HG03469 (cell line): ENCODE measurements at regions not wholly inside any gene's neighbourhood (a gene's known extent, or its start where the extent isn't known, plus 50 kb on each side); places are given as distances from the start of the nearest gene placed in this dataset.
A peak's percentile ranks its signal among the peaks of the same experiment; 100 is the strongest.

Experiments
- ATAC-seq: cut with Tn5 transposase; IDR thresholded peaks from one replicate; pipeline ENCODE4 v1.9.1; 2021; ENCODE audit warnings: mild to moderate bottlenecking, moderate library complexity, moderate number of reproducible peaks; ENCODE audit not compliant: unreplicated experiment

DNA sequence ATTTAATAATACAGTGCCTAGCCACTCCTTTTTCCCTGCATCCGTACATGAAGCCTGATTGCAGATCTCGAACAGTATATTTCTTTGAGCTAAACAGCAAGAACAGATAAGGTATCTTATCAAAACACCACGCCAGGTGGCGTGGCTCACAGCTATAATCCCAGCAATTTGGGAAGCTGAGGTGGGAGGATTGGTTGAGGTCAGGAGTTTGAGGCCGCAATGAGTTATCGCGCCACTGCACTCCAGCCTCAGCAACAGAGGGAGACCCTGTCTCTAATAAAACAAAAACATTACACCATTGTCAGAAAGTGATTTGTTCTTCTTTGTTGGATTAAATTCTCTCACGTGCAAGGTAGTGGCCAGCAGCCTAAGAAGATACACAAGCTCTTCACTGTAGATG, 291.2 kb upstream of the DMRT1 start:
- ATAC-seq: no peak

DNA sequence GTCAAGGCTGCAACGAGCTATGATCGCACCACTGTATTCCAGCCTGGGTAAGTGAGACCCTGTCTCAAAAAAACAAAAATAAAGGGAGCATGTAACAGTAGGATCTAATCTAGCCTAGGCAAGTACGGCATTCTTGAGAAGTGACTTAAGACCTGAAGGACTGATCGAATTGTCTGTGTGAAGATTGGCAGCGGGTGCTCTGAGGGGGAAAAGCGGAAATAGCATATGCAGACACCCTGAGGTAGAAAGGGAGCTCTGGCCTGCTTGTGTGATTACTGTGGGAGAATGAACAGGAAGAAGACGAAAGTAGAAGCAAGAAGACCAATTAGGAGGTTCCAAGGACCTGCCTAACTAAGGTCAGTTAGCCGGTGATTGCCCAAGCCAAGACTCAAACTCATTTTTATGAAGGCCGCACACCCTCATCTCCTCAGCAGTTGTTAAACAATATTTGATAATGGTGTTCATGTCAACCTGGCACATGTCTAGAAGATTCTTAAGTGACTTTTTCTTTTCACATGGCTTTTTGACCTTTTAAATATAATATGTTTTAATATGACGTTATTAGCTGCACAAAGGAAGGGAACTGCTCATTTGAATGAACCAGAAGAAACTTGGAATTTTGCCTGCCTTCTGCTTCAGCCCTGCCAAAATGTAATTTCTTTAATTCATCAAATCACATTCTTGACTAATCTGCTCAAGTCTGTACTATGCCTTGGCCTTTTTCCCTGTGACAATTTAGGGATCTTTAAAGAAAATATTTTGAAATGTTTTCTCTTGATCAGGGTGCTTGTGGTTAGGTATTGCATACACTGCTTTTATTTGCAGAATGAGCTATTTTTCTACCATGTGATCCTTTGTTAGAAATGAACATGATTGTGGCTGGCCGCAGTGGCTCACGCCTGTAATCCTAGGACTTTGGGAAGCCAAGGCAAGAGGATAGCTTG, 289.2 kb upstream of the DMRT1 start:
- ATAC-seq: no peak

DNA sequence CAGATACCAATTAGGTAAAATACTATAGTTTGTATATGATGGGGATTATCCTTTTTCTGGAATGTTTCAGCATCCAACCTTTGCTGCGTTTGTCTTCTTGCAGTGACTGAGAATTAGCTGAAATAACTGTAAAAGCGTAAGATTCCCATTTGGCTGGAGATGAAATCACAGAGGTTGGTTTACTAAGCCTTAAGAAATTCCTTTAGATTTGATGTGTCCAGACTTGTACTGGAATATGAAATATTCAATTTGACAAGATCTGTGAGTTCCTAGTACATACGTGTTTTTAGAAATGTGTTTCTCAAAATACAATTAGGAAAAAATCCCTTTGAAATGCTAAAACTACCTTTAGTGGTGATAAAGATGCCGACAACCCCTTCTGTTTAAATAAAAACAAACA, 286.0 kb upstream of the DMRT1 start:
- ATAC-seq: no peak

GRCh38 chr9:556199-556598, 285.3 kb upstream of the DMRT1 start:
- no peak for ATAC-seq

GRCh38 chr9:556675-557074, 284.8 kb upstream of the DMRT1 start:
- no peak for ATAC-seq

- ATAC-seq: no peak
Measured at GRCh38 chr9:557601-558201, 283.8 kb upstream of the DMRT1 start.

GRCh38 chr9:561427-561826, 280.1 kb upstream of the DMRT1 start:
- ATAC-seq: no peak

DNA sequence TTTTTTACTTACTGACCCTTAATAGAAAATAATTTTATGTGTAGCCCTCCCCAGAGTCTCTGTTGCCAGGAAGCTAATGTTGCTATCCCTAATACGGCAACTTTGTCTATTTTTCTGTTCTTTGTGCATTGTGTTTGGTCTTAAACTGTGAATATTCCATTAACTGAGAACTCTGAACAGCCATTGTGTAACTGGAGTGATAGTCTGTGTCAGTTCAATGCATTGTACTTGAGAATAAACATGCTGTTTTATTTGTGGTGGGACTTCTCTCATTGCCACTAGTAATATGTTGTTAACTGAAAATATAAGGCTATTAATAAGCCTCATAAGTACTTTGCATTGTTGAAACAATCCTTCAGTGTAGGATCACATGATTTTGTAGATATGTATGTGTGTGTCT, 278.3 kb upstream of the DMRT1 start:
- ATAC-seq: no peak

- no peak for ATAC-seq
Measured at GRCh38 chr9:565528-565927, 276.0 kb upstream of the DMRT1 start.

DNA sequence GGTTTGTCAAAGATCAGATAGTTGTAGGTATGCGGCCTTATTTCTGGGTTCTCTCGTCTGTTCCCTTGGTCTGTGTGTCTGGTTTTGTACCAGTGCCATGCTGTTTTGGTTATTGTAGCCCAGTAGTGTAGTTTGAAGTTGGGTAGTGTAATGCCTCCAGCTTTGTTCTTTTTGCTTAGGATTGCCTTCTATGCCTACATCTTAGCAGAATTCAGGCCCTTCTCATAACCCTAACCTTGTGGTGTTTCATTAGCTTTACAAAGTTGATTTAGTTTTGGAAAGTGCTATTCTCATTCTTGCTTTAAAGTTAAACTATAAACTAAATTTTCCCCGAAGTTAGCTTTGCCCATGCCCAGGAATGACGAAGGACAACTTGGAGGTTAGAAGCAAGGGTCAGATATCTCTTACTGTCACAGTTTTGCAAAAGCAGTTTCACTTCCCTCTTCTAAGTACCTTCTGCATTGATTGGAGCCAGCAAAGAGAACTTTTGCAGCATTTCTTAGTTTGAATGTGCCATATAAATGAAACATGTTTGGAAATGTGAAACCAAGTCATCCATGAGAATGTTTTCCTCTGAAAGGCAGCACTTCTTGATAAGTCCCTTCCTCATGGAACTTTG, 274.3 kb upstream of the DMRT1 start:
- ATAC-seq: peak; percentile 91

DNA sequence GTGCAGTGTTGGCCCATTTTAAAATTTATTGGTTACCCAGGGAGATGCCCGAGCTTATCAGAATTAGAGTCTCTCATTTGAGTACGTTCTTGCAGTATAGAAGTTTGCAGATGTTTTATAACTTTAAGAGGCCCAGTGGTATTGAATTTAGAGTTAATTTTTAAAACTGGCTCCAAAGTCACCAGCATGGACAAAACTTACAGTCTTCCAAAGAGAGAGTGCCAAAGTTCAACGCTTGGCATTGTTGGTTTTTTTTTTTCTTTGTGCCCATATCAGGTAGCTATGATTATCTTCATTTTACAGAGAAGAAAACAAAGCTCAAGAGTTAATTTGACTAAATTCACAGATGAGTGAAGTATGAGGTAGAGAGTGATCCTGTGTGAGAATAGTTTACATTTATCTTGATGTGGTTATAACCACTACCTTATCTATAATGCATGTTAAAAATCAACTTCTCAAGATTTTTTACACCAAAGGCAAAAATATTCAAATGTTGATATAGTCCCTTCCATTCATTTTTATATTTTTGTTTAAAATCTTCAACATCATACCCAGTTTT, 273.7 kb upstream of the DMRT1 start:
- no peak for ATAC-seq

- no peak for ATAC-seq
Measured at GRCh38 chr9:569296-569695, 272.2 kb upstream of the DMRT1 start.

- ATAC-seq: no peak
Measured at GRCh38 chr9:570187-570586, 271.3 kb upstream of the DMRT1 start.

GRCh38 chr9:571066-571465, 270.4 kb upstream of the DMRT1 start:
- ATAC-seq: no peak

- ATAC-seq: no peak
Measured at GRCh38 chr9:571741-572140, 269.8 kb upstream of the DMRT1 start.

- no peak for ATAC-seq
Measured at GRCh38 chr9:573691-574410, 267.6 kb upstream of the DMRT1 start.

DNA sequence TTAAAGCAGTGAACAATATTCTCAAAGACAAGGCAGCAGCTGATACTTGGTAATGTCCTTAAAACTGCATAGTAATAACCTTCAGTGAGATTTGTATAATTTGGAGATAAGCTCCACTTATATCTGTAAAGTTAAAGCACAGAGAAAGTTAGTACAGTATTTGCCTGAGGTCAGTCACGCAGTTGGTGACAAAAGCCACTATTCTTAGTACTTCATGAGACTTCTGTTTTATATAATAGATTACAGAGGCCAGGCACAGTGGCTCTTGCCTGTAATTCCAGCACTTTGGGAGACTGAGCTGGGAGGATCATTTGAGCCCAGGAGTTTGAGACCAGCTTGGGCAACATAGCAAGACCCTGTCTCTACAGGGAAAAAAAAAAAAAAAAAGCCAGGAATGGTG, 266.4 kb upstream of the DMRT1 start:
- ATAC-seq: no peak

DNA sequence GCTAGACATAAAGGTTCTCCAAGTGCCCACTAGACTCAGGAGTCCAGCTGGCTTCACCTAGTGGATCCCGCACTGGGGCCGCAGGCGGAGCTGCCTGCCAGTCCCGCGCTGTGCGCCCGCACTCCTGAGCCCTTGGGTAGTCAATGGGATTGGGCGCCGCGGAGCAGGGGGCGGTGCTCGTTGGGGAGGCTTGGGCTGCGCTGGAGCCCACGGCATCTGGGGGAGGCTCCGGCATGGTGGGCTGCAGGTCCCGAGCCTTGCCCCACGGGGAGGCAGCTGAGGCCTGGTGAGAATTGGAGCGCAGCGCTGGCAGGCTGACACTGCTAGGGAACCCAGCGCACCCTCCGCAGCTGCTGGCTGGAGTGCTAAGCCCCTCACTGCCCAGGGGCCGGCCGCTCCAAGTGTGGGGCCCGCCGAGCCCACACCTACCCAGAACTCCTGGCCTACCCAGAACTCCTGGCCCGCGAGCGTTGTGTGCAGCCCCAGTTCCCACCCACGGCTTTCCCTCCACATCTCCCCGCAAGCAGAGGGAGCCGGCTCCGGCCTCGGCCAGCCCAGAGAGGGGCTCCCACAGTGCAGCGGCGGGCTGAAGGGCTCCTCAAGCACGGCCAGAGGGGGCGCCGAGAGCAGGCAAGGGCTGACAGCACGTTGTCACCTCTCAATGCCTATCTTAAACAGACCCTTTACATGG, 260.7 kb upstream of the DMRT1 start:
- ATAC-seq: no peak

GRCh38 chr9:581673-582497, 259.6 kb upstream of the DMRT1 start:
- ATAC-seq: no peak

DNA sequence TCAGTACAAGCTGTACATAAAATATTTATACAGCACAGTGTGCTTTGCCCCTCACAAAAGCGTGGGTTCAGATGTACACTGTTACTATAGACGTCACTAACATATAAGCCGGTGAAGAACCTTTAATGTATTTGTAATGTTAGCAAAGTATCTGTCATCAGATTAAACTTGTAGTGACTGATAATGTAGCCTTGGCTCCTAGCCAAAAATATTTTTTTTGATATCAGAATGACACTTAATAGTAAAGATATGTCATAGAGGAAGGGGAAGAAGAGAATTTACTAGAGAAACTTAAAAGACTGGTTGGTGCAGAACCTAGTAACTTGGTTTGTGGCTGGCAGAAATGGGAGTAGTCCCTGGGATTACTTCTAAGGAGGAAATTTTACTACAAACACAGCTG, 258.7 kb upstream of the DMRT1 start:
- ATAC-seq: no peak
